Lung (tissue), 11 donors: ENCODE measurements at regions not wholly inside any gene's neighbourhood (a gene's known extent, or its start where the extent isn't known, plus 50 kb on each side); places are given as distances from the start of the nearest gene placed in this dataset.
A peak's percentile ranks its signal among the peaks of the same experiment; 100 is the strongest.

Experiments
- ATAC-seq: fragments of 200-7000 bp; cut with Tn5 transposase; one replicate; pipeline ENCODE4 v1.9.1; 2020; ENCODE audit warnings: moderate number of reproducible peaks; ENCODE audit not compliant: insufficient read depth, low FRiP score
- DNase-seq, 3 donors: peaks; one replicate each; pipeline ENCODE4 v3.0.0-alpha.2; 2013 to 2017
- H3K27ac ChIP-seq, 2 donors: one replicate each; pipeline ENCODE4 v1.5.1; 2013; ENCODE audit warnings: mild to moderate bottlenecking in 2 of 2, moderate library complexity in 2 of 2, control low read depth in 1 of 2, inconsistent platforms in 1 of 2, low read depth in 1 of 2, low read length in 1 of 2
- H3K27me3 ChIP-seq, 3 donors: one replicate each; pipeline ENCODE4 v1.5.1; 2013; ENCODE audit warnings: low read length in 2 of 3; ENCODE audit not compliant: control insufficient read depth in 3 of 3, insufficient read depth in 3 of 3
- H3K36me3 ChIP-seq, 4 donors: one replicate each; pipeline ENCODE4 v1.5.1; 2013; ENCODE audit warnings: low read length in 4 of 4, mild to moderate bottlenecking in 1 of 4, moderate library complexity in 1 of 4; ENCODE audit not compliant: control insufficient read depth in 4 of 4, insufficient read depth in 4 of 4
- H3K4me1 ChIP-seq, 5 donors: one replicate each; pipeline ENCODE4 v1.5.1; 2013; ENCODE audit warnings: low read length in 5 of 5, mild to moderate bottlenecking in 2 of 5, moderate library complexity in 1 of 5; ENCODE audit not compliant: control insufficient read depth in 5 of 5, insufficient read depth in 5 of 5
- H3K4me3 ChIP-seq: one replicate; pipeline ENCODE4 v1.5.1; 2013; ENCODE audit warnings: mild to moderate bottlenecking, control low read depth, moderate library complexity
- H3K9ac ChIP-seq, 2 donors: one replicate each; pipeline ENCODE4 v1.5.1; 2013; ENCODE audit warnings: low read length in 2 of 2, control low read depth in 1 of 2; ENCODE audit not compliant: insufficient read depth in 1 of 2
- H3K9me3 ChIP-seq, 4 donors: one replicate each; pipeline ENCODE4 v1.5.1; 2013; ENCODE audit warnings: low read length in 3 of 4, mild to moderate bottlenecking in 1 of 4, moderate library complexity in 1 of 4; ENCODE audit not compliant: control insufficient read depth in 4 of 4, insufficient read depth in 3 of 4
- CTCF ChIP-seq: IDR thresholded peaks from 2 replicates; pipeline ENCODE4 v1.5.1; 2012; ENCODE audit warnings: mild to moderate bottlenecking; ENCODE audit errors: control extremely low read depth, extremely low read depth
- WGBS, 2 donors: extraction: QIAGEN DNeasy Blood & Tissue Kit; methylation state at CpG; one replicate each; pipeline ENCODE4 v1.1.7; 2013; 5-methylcytosine and 5-hydroxymethylcytosine counted together
- donor health status: control.
- donor health status: control.
- donor health status: Bipolar disorder and iron deficiency.
- donor health status: healthy.
- donor health status: DM: yes; HTN: yes; CAD: no.

GRCh38 chr4:11546391-11547175 lies 117.9 kb upstream of the HS3ST1 start:
- TF ChIP-seq CTCF = no peak
- Histone ChIP-seq H3K4me3 (no peak overlapping the region), H3K9ac (no peak overlapping the region), H3K36me3 (no peaks in the 10 kb centered on the region), H3K9me3 (no peaks in the 10 kb centered on the region), H3K27ac (no peak overlapping the region), H3K4me1 (peaks cover 0 to 4% (median 0%) of the 10 kb centered on the region in 5 donors), H3K27me3 (no peaks in the 10 kb centered on the region)
- WGBS, 2 donors = 98 to 100% methylated on average over 1 of the region's 1 CpG
- ATAC-seq (no peak), DNase-seq (no peak)

GRCh38 chr4:11545651-11546050 lies 117.0 kb upstream of the HS3ST1 start:
- Histone ChIP-seq H3K9ac (no peak overlapping the region), H3K4me1 (peaks cover 0 to 4% (median 0%) of the 10 kb centered on the region in 5 donors), H3K4me3 (no peak overlapping the region), H3K27me3 (no peaks in the 10 kb centered on the region), H3K36me3 (no peaks in the 10 kb centered on the region), H3K27ac (no peak overlapping the region), H3K9me3 (no peaks in the 10 kb centered on the region)
- WGBS, 2 donors = 89 to 91% methylated on average over 3 of the region's 3 CpGs
- DNase-seq (no peak), ATAC-seq (no peak)
- TF ChIP-seq CTCF = no peak

- H3K9ac ChIP-seq = no peak overlapping the region
- no peaks in the 10 kb centered on the region for H3K36me3 ChIP-seq
- TF ChIP-seq CTCF = no peak
- ATAC-seq = no peak
- no peak for DNase-seq
- peaks cover 0 to 4% (median 0%) of the 10 kb centered on the region in 5 donors for H3K4me1 ChIP-seq
- no peak overlapping the region for H3K27ac ChIP-seq
- H3K4me3 ChIP-seq = no peak overlapping the region
- no peaks in the 10 kb centered on the region for H3K27me3 ChIP-seq
- no peaks in the 10 kb centered on the region for H3K9me3 ChIP-seq
Measured at GRCh38 chr4:11544211-11544610, 115.5 kb upstream of the HS3ST1 start.

- Histone ChIP-seq H3K27me3 (no peaks in the 10 kb centered on the region), H3K9me3 (no peaks in the 10 kb centered on the region), H3K27ac (no peak overlapping the region), H3K9ac (no peak overlapping the region), H3K4me1 (peaks cover 0 to 4% (median 0%) of the 10 kb centered on the region in 5 donors), H3K36me3 (no peaks in the 10 kb centered on the region), H3K4me3 (no peak overlapping the region)
- DNase-seq (peak in 1 of 3 donors; percentile 14), ATAC-seq (peak; percentile 67)
- TF ChIP-seq CTCF = no peak
- 17 to 30% methylated on average over 2 of the region's 2 CpGs for WGBS, 2 donors
Measured at GRCh38 chr4:11543706-11544105, 115.0 kb upstream of the HS3ST1 start.
